Left forelimb (tissue), 1 donor: ENCODE measurements at regions not wholly inside any gene's neighbourhood (a gene's known extent, or its start where the extent isn't known, plus 50 kb on each side); places are given as distances from the start of the nearest gene placed in this dataset.
"Not testable (repeated sequence)": the region's sequence is repeated elsewhere in the genome, so short reads cannot be mapped to it uniquely, and the experiment has no call there.

Source experiments
- DNase-seq: peaks from one replicate; pipeline ENCODE4 v3.0.0-alpha.2; 2018; ENCODE audit warnings: low spot score

DNA sequence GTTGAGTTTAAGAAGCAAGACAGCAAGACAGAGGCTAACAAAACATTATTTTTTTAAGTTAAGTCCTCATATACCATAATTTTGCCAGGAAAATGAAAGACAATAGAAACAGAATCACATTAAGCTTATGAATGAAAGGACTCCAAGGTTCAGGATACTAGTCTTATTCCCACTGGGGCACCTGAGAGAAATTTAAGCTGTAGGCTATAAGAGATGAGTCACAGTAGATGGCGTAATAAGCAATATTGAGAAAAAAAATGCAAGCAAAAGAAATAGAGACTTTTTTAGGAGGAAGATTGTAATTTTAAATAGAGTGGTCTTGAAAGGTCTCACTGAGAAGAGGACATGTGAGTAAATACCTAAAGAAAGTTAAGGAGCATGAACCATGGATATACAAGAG is 57.1 kb upstream of the KIF2B start:
- DNase-seq: no peak

DNA sequence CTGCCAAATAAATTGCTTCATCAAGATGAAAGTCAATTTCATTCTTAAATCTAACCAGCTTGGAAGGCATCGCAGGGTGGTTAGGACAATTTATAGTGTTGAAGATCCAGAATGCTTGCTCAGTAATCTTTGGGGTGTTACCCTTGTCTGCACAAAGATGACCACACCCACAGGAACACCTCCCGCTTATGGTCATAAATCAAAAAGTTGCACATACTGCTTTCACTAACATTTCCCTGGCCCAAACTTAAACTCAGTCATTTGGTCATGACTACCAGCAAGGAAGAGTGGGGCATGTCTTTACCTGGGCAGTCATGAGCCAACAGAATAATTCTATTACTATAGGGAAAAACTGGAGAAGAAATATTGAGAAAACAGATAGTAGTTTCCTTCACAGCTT is 57.6 kb upstream of the KIF2B start:
- no peak for DNase-seq

DNA sequence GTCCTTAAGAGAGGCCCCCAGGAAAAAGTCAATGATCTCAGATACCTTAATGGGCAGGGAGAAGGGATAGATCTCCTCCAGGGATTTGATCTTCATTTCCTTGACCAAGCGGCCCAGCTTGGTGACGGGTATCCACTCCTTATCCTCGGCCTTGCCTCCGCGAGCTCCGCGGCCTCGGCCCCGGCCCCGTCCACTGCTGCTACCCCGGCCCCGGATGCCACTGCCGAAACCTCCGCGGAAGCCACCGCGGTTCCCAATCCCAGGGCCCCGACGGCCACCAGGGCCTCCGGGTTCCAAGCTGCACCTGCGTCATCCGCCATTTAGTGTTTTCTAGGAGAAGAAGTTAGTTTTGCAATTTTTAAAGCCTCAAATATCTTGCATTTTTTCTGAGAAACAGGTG is 65.2 kb upstream of the KIF2B start:
- DNase-seq: no peak

DNA sequence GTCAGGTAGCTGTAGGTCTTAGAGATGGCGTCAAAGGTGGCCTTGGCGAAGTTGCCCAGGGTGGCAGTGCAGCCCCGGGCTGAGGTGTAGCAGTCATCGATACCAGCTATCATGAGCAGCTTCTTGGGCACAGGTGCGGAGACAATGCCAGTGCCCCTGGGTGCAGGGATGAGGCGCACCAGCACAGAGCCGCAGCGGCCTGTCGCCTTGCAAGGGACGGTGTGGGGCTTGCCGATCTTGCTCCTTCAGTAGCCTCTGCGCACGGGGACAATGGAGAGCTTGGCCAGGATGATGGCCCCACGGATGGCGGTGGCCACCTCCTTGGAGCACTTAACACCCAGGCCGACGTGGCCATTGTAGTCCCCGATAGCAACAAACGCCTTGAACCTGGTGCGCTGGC is 65.6 kb upstream of the KIF2B start:
- not testable (repeated sequence) for DNase-seq

DNA sequence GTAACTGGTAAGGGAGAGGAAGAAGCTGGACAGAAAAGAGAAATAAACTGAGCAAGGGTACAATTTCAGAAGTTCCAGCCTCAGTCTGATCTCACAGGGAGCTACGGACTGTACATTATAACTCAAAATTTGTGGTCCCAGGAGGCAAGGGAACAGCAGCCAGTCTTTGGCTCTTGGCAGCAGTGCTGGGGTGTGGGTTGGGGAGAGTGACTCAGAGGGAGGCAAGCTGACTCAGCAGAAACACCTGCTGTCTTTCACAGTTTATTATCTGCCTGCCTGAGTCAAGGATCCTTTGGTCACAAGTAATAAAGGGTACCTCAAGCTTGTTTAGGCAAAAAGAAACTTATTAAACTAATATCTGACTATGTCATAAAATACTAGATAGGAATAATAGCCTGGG is 73.5 kb upstream of the KIF2B start:
- no peak for DNase-seq

DNA sequence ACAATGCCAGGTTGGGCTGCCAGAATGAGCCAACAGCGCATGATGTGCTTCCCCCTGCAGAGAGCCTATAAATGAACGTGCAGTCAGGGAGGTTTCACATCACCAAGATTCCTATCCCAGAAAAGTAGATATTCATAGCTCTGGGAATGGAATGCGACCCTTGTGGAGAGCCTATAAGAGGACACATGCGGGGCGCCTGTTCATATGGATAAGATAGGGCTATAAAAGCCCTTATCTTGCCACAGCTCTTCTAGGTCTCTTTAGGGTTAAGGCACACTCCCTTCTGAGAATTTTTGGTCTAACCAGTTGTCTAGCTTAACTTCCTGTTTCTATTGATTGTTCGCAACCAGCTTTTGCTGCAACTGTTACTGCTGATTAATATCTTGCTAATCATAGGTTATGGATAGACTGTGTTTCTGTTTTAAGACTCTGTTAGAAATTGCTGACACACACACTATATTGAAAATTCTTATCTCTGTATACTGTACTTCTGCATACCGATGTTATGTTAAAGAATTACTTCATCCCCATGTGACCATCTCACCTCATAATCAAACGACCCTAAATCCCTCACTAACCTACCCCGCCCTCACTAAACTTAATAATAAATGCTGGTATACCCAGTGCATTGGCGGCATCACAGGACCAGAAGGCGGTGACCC is 74.4 kb upstream of the KIF2B start:
- not testable (repeated sequence) for DNase-seq

DNA sequence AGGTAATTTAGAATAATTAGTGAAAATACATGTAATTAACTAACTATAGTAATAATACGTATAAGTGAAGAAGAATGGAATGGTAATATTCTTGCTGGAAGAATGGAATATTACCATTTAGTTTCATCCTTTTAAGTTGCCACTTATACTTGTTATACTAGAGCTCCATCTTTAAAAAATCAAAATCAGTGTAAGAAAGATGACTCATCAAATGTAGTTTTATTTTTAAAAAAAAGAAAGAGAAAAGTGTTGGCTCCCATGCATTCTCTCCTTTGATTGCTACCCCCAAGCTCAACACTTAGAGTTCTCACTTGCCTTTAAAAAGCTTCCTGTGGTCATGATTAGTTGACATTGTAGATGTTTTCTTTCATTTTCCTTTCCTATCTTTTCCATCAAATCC is 82.4 kb upstream of the KIF2B start:
- DNase-seq: no peak

DNA sequence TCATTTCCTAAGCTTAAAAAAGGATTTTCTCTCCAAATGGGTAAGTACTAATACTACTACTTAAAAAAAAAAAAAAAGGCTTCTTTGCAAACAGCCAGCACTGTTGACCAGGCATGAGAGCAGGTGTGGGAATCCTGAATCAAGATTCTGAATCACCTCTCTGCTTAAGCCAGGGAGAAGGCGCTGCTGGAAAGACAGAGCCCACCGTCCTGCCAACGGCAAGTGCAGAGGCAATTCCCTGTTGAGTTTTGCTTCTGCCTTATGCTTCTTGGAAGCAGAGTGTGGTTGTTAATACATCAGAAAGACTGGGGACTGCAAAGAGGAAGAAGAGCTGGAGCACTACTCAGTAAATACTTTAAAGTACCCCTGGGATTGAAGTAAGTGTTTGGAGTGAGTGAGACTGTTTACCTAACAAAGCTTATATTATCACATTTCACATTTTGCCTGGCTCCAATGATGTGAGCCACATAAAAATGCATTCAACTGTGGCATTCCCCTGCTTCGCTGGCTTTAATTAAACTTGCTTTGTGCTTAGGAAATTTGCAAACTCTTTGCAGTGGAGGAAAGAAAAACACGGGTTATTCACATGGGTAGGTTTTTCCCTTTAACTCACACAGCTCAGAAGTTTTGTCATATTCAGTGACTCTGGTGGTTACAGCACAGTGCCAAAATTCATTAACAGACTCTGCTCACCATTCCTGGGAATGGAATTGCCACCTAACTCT is 86.0 kb upstream of the KIF2B start:
- DNase-seq: no peak

DNA sequence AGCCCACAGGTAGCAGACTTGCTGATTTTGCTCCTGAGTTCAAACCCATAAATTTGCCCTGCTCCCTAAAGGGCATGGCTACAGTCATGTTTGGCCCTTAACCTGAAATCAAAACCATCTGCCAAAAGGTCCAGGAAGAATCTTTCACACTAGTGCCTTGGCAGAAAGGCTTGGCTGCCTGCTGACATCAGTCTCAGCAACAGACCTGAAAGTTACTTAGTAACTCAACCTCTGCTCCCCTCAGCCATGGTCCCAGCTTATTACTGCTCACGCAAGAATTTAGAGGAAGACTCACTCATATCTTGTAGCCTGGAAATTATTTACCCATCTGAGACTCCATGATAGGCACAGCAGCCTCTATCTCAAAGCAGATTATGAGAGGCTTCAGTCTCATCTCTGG is 98.0 kb upstream of the KIF2B start:
- DNase-seq: no peak

DNA sequence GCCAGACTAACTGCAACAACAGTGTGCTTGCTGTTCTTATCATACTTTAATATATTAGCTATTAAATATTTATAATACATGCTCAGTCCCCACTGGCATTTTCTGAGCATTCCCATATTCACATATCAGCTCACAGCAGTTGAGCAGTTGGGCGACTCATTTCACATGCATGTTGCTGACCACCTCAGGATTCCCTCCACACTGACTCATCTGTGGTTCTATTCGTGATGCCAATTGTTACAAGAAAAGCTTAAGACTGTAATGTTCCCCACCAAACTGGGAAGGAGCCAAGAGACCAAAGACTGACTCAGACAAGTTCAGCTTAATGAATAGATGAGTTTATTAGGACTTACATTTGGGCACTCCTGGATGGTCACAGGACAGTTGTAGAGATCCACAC is 100.3 kb upstream of the KIF2B start:
- no peak for DNase-seq

DNA sequence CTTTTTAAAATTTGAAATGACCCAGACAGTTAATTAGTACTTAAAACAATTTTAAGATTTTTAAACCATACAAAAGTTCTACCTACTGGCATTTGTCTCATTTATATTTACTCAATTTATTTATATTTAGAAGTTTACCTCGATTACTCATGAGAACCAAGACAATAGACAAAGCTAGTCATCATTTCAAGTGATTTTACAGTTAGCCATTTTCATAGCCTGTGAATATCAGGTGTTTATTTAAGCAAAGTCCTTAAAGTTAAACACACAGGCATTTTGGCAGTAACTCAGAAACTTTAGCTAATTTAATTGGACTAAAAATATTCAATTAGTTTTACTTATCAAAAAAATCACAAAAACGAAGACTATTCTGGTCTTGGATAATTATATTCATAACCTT is 101.6 kb upstream of the KIF2B start:
- DNase-seq: no peak

DNA sequence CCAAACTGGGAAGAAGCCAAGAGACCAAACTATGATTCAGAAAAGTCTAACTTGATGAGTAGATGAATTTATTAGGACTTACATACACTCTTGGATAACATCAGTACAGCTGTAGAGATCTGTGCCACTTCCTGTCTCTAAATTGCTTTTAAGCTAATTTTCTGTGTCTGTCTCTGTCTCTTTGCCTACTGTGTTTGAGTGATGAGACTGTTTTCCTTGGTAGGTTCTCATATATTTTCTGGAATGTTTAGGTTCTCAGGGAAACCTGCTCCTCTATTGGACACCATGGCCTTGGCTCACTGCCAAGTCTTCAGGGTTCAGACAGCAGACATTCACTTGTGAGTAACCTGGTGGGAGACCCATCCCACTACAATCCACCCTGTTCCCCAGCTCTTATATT is 103.5 kb upstream of the KIF2B start:
- no peak for DNase-seq

DNA sequence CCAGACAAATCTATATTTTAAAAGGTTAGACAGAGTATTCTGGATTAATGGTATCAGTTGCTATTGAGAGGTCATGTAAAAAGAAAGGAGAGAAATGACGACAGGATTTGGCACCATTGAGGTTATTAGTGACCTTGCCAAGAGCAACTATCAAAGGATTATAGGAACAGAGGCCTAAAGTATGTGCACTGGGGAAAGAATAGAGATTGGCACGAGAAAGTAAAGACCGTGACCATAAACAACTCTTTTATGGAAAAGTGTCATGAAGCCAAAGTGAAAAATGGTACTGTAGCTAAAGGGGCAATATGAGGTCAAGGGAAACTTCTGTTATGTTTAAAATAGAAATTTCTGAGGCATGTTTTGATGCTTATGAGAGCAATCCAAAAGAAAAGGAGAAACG is 115.2 kb upstream of the KIF2B start:
- DNase-seq: no peak

DNA sequence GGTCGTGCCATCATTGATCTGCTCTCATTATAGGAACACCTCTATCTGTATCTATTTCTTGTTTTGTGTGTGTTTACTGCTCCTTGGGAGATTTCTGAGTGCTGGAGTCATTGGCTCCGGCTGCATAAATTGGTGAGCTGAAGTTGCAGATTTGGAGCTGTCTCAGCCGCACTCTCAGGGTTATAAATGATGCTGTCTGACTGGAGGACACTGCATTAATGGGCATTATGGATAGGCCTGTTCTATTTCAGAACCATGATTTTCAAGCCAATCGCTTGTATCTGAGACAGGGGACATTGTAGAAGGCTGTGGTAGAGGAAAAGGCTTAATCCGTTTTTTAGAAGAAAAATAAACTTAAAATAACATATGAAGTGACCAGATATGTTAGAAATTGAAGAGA is 126.4 kb upstream of the KIF2B start:
- no peak for DNase-seq

DNA sequence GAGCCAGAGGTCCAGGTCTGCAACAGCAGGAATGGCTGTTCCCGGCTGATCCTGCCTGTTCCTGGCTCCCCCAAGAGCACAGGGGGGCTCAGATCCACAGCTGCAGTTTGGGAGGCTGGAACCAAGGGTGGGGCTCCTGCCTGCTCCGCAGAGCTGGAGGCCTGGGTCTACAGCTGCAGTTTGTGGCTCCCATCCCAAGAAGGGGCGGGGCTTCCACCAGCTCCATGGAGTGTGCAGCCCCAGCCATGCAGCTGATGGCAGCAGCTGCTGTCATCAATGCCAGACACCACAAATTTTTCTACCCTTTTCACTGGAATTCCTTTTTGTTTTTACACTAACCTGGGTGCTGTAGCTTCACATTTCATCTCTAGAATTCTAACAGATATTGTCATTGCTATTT is 135.4 kb upstream of the KIF2B start:
- DNase-seq: no peak

DNA sequence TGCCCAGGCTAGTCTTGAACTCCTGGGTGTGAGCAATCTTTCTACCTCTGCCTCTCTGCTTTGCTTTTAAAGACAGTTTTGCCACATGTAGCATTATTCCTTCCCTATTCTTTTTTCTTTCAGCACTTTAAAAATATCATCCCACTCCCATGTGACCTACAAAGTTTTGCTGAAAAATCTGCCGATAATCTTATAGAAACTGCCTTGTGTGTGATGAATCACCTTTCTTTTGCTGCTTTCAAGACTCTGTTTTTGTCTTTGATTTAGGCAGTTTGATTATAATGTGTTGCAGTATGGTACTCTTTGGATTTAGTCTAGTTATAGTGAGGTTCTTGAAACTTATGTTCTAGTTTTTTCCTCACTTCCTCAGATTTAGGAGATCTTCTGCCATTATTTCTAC is 142.0 kb upstream of the KIF2B start:
- DNase-seq: no peak

DNA sequence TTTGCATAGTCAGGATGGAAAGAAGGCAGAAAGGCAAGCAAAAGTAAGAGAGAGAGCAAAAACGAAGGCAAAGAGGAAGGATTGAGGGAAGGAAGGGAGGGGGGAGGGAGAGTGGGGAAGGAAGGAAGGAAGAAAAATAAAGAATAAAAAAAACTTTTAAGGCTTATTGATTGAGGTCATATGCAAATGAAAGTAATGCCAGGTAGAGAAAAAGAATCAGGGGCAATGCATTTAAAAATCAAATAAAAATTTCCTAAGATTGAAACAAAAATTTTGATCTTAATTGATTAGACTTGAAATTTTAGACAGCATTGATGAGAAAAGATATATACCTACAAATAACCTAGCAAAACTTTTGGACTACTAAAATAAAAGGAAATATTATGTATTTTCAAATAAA is 153.9 kb upstream of the KIF2B start:
- DNase-seq: no peak

DNA sequence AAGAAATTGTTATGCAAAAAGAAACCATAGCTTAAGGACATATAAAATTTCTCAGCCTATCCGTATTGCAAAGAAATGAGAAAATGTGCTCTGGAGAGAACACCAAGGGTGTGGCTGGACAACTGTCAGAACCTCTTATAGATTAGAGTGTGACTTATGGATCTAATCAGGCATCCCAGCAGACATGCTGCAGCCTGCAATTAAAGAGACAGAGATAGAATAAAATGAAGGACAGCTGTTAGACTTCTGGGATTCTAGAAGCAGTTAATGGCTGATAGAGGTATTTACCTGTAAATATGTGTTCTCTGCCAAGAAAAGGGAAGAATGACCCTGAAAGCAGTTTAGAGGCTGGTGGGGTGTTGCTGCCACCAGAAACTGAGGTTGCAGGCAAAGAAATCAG is 160.1 kb upstream of the KIF2B start:
- no peak for DNase-seq

DNA sequence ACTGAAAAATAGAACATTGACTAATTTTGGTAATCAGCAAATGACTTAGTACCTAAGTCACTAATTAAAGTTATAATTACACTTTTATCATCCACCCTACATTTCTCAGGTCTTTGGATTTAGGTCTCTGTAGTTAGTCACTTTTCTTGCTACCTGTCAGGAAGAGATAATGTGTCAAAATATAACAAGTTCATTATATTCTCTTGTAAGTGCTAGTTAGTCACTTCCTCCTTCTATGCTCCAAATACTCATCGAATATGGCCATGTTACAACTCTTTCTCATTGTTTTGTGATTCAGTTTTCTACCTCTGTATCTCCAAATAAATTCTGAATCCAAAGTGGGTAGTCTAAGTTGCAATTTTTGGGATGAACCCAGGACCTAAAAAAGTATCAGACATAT is 163.5 kb upstream of the KIF2B start:
- no peak for DNase-seq

DNA sequence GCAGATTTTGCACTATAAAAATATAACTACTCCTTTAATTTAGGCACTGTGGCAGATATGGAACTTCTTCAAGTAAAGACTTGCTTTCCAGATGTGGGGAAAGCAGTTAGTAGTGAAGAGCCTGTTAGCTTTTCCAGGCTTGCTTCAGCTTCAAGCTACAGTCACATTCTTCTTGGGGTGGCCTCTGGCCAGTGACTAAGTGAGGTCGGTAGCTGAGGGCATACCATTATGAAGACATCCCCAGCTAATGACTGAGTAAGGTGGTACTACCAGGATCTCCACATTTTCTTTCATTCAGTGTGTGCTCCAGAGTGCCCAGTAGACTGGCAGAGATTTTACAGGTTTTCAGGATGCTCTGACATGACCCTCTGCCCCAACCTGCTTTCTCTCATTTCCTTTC is 167.1 kb upstream of the KIF2B start:
- no peak for DNase-seq

DNA sequence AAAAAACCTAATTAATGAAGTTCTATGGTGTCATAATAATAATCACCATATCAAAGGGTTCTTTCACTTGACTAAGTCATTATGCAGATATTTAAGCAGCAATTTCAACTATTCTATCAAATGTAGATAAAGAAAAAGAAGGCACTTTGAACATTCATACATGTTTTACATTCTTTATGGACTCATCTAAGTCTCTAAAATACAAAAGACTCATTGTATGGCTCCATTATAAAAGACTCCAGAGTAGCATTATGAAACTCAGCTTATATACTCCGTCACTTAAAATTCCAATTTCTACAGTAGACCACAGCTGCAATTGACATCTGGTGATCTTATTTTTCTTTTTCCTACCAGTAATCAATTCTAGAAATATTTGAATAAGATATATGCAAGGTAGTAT is 173.5 kb upstream of the KIF2B start:
- no peak for DNase-seq

DNA sequence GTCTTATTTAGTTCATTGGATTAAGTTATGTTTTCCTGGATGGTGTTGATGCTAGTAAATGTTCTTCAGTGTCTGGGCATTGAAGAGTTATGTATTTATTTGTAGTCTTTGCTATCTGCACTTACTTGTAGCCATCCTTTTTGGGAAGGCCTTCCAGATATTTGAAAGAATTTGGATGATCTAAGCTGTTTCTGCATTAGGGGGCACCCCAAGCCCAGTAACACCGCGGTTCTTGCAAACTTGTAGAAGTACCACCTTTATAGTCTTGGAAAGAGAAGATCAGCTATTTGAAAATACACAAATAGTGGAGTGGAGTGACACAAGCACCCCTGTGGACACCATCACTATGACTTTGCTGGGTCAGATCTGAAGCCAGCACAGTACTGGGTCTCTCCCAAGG is 175.9 kb upstream of the KIF2B start:
- no peak for DNase-seq

DNA sequence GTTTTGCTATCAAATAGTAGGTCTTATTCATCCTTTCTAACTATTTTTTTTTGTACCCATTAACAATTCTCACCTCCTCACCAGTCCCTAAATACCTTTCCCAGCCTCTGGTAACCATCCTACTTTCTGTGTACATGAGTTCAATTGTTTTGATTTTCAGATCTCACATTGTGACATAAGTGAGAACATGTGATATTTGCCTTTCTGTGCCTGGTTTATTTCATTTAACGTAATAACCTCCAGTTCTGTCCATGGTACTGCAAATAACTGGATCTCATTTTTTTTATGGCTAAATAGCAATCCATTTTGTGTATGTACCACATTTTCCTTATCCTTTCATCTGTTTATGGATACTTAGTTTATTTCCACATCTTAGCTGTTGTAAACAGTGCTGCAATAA is 181.9 kb upstream of the KIF2B start:
- DNase-seq: no peak

DNA sequence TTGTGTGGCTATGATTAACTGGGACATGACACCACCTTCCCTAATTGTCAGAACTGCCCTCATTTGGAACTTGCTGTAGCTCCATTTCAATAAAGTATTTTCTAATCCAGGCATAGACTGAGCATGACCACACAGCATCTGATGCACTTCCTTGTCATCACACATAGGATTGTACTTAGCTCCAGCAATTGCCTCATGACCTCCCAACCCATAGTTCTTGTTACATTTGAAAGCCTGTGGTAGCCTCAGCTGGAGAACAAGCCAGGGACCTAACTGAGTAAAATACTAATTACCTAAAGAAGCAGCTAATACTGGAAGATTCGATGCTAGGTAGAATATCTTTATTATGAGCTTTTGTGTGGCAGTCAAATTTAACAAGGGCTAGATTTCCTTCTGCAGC is 187.3 kb upstream of the KIF2B start:
- no peak for DNase-seq
